ENCODE measurements at regions not wholly inside any gene's neighbourhood (a gene's known extent, or its start where the extent isn't known, plus 50 kb on each side); places are given as distances from the start of the nearest gene placed in this dataset.

DNA sequence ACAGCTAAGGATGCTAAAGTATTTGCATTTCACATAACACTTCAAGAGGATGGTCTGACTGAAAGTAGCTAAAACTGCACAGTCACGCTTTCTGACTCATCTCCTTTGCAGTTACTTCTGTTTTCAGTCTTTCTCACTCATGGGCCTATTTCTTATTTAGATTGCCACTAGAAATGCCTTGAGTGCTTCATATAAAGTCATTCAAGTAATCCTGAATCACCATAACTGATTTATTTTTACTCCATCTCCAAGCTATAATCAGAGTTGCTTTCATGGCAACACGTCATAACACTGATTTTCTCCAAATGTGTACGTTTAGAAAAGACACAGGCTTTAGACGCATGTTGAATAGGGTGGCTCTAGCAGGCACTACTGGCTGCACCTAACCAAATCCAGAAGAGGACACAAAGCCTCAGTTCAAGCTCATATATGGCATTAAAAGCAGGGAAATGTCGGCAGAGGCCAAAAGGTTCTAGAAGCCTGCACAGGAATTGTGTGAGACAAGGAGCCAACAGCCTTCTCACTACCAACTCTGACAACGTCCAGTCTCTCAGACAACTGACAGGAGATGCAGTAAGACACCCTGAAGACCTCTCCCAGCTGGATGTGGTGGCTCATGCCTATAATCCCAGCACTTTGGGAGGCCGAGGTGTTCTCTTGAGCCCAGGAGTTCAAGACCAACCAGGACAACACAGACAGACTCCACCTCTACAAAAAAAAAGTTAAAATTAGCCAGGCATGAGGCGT is 64.1 kb upstream of the BEND6 start (continued):
- TF ChIP-seq, protein P1, sequence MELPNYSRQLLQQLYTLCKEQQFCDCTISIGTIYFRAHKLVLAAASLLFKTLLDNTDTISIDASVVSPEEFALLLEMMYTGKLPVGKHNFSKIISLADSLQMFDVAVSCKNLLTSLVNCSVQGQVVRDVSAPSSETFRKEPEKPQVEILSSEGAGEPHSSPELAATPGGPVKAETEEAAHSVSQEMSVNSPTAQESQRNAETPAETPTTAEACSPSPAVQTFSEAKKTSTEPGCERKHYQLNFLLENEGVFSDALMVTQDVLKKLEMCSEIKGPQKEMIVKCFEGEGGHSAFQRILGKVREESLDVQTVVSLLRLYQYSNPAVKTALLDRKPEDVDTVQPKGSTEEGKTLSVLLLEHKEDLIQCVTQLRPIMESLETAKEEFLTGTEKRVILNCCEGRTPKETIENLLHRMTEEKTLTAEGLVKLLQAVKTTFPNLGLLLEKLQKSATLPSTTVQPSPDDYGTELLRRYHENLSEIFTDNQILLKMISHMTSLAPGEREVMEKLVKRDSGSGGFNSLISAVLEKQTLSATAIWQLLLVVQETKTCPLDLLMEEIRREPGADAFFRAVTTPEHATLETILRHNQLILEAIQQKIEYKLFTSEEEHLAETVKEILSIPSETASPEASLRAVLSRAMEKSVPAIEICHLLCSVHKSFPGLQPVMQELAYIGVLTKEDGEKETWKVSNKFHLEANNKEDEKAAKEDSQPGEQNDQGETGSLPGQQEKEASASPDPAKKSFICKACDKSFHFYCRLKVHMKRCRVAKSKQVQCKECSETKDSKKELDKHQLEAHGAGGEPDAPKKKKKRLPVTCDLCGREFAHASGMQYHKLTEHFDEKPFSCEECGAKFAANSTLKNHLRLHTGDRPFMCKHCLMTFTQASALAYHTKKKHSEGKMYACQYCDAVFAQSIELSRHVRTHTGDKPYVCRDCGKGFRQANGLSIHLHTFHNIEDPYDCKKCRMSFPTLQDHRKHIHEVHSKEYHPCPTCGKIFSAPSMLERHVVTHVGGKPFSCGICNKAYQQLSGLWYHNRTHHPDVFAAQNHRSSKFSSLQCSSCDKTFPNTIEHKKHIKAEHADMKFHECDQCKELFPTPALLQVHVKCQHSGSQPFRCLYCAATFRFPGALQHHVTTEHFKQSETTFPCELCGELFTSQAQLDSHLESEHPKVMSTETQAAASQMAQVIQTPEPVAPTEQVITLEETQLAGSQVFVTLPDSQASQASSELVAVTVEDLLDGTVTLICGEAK (IDR thresholded peaks at IDR 0.05; ENCODE audit: borderline replicate concordance), result 0 out of 2 replicates have a peak, but pooled peaks have one; percentile 9
- TF ChIP-seq RUNX3 (IDR thresholded peaks at IDR 0.05; ENCODE audit: low read length) (peak; percentile 61), STAT3 (IDR thresholded peaks at IDR 0.05; ENCODE audit: low read depth, low read length) (0 out of 2 replicates have a peak, but pooled peaks have one; percentile 48), NFIC (IDR thresholded peaks at IDR 0.05; ENCODE audit: low read depth, low read length) (peak; percentile 89), JUND (IDR thresholded peaks at IDR 0.05; ENCODE audit: low read depth, low read length) (peak; percentile 78), SRF (IDR thresholded peaks at IDR 0.05; ENCODE audit: low read depth in 2 of 2, low read length in 2 of 2) (0 out of 4 replicates have a peak, but pooled peaks of 1 of the 2 experiments have one; percentile 36), SMAD1 (IDR thresholded peaks at IDR 0.05; ENCODE audit: low read depth, partially characterized antibody) (no peak), TCF3 (IDR thresholded peaks at IDR 0.05; ENCODE audit: borderline replicate concordance, insufficient read depth, low read depth, low read length) (no peak), CREB1 (IDR thresholded peaks at IDR 0.05; ENCODE audit: low read depth) (peak; percentile 85), PAX5 (IDR thresholded peaks at IDR 0.05; ENCODE audit: borderline replicate concordance, low read depth, low read length) (peak; percentile 72; the same call in 1 of the 2 replicates), POLR2AphosphoS5 (IDR thresholded peaks at IDR 0.05; ENCODE audit: low read length) (0 out of 2 replicates have a peak, but pooled peaks have one; percentile 30), SMAD5 (IDR thresholded peaks at IDR 0.05; ENCODE audit: low read depth) (no peak), CBX3 (IDR thresholded peaks at IDR 0.05; ENCODE audit: borderline replicate concordance, low read depth) (no peak), MXI1 (IDR thresholded peaks at IDR 0.05; ENCODE audit: low read depth, low read length) (0 out of 2 replicates have a peak, but pooled peaks have one; percentile 53), KDM1A (IDR thresholded peaks at IDR 0.05; ENCODE audit: borderline replicate concordance) (no peak), BHLHE40 (IDR thresholded peaks at IDR 0.05; ENCODE audit: borderline replicate concordance in 1 of 2, low read depth in 2 of 2, low read length in 1 of 2) (peak; percentile 88 to 92), RAD21 (IDR thresholded peaks at IDR 0.05; ENCODE audit: insufficient read depth, low read depth, low read length) (no peak), ZNF384 (IDR thresholded peaks at IDR 0.05; ENCODE audit: borderline replicate concordance, low read depth, low read length) (no peak), ATF7 (IDR thresholded peaks at IDR 0.05; ENCODE audit: low read depth) (peak; percentile 67), MEF2A (IDR thresholded peaks at IDR 0.05; ENCODE audit: insufficient read depth, low read depth, low read length) (peak; percentile 87), CBX5 (IDR thresholded peaks at IDR 0.05; ENCODE audit: low read depth) (peak; percentile 77; the same call in 1 of the 2 replicates), GABPA (IDR thresholded peaks at IDR 0.05; ENCODE audit: low read depth) (0 out of 2 replicates have a peak, but pooled peaks have one; percentile 27), RELA (IDR thresholded peaks at IDR 0.05; ENCODE audit: borderline replicate concordance, partially characterized antibody) (no peak), BCL11A (IDR thresholded peaks at IDR 0.05; ENCODE audit: low read depth, low read length) (peak; percentile 77; the same call in 1 of the 2 replicates), CBFB (IDR thresholded peaks at IDR 0.05; ENCODE audit: low read depth) (0 out of 2 replicates have a peak, but pooled peaks have one; percentile 31), YBX1 (IDR thresholded peaks at IDR 0.05) (no peak), HDAC6 (IDR thresholded peaks at IDR 0.05; ENCODE audit: unreplicated experiment) (no peak), HCFC1 (IDR thresholded peaks at IDR 0.05; ENCODE audit: low read length) (no peak), MTA3 (IDR thresholded peaks at IDR 0.05; ENCODE audit: borderline replicate concordance, low read length) (peak; percentile 58; the same call in 1 of the 2 replicates), MEF2B (IDR thresholded peaks at IDR 0.05; ENCODE audit: partially characterized antibody, poor library complexity, severe bottlenecking) (peak; percentile 3)
